K562 (cell line): ENCODE measurements at regions not wholly inside any gene's neighbourhood (a gene's known extent, or its start where the extent isn't known, plus 50 kb on each side); places are given as distances from the start of the nearest gene placed in this dataset.

Experiments used
- CBFA2T3 ChIP-seq: fragments of 450-650 bp; IDR thresholded peaks from 2 replicates; pipeline ENCODE4 v1.6.1; 2017
- IRF2 ChIP-seq: sonication (generic); formaldehyde crosslinking; IDR thresholded peaks from 2 replicates; pipeline ENCODE4 v1.8.1; 2022; ENCODE audit warnings: mild to moderate bottlenecking, missing genetic modification reagents
- IRF9 ChIP-seq: fragments of 450-650 bp; IDR thresholded peaks from 2 replicates; pipeline ENCODE4 v1.6.1; 2016; ENCODE audit warnings: missing biosample characterization, missing genetic modification characterization
- JUN ChIP-seq, 2 experiments: sonication (generic) in 1 of 2; formaldehyde crosslinking in 1 of 2; IDR thresholded peaks; 2 replicates each; pipeline versions ENCODE4 v1.6.1 to v1.8.0; 2012 to 2022; ENCODE audit warnings: borderline replicate concordance in 2 of 2, mild to moderate bottlenecking in 2 of 2, improper control_type of control experiment in 1 of 2, low read depth in 1 of 2, low read length in 1 of 2, missing genetic modification reagents in 1 of 2
- MAFG ChIP-seq: fragments of 450-650 bp; conservative IDR thresholded peaks from 2 replicates; pipeline ENCODE4 v1.6.1; 2016; ENCODE audit warnings: missing genetic modification characterization, missing compliant biosample characterization
- NFYB ChIP-seq: IDR thresholded peaks from 2 replicates; pipeline ENCODE4 v1.6.1; 2011; ENCODE audit warnings: mild to moderate bottlenecking, moderate library complexity; ENCODE audit not compliant: insufficient read length; ENCODE audit errors: extremely low read depth
- NR2C1 ChIP-seq, 2 experiments: fragments of 450-650 bp; IDR thresholded peaks; 2 replicates each; pipeline ENCODE4 v1.6.1; 2017; ENCODE audit warnings: mild to moderate bottlenecking in 2 of 2, antibody characterized with exemption in 1 of 2, inconsistent platforms in 1 of 2, missing compliant biosample characterization in 1 of 2, missing genetic modification characterization in 1 of 2
- PATZ1 ChIP-seq: fragments of 250-450 bp; sonication (Bioruptor Pico); IDR thresholded peaks from 2 replicates; pipeline ENCODE4 v1.5.0; 2020; ENCODE audit warnings: mild to moderate bottlenecking, borderline replicate concordance
- VEZF1 ChIP-seq: fragments of 200-800 bp; sonication (Bioruptor generic); IDR thresholded peaks from 2 replicates; pipeline ENCODE4 v1.6.1; 2017; ENCODE audit warnings: missing genetic modification characterization, missing compliant biosample characterization
- ZBTB40 ChIP-seq, 2 experiments: fragments of 450-650 bp in 1 of 2; sonication (generic) in 1 of 2; formaldehyde crosslinking in 1 of 2; IDR thresholded peaks; 2 replicates each; pipeline versions ENCODE4 v1.7.1 to v1.9.0; 2016 to 2022; ENCODE audit warnings: inconsistent platforms in 1 of 2, mild to moderate bottlenecking in 1 of 2, missing genetic modification reagents in 1 of 2
- ZNF699 ChIP-seq: fragments of 250-450 bp; sonication (Bioruptor Pico); IDR thresholded peaks from 2 replicates; pipeline ENCODE4 v1.8.0; 2021; ENCODE audit warnings: mild to moderate bottlenecking, moderate library complexity; ENCODE audit not compliant: insufficient replicate concordance

GRCh38 chr5:115384587-115385375 is 88.3 kb upstream of the CCDC112 start (continued):
- TF ChIP-seq VEZF1 (CRISPR knock-in tag) (no peak), MAFG (tag) (no peak), PATZ1 (CRISPR knock-in tag) (no peak), ZNF699 (CRISPR knock-in tag) (no peak), ZBTB40 (IDR thresholded peaks at IDR 0.05) (no peak), ZBTB40 (CRISPR knock-in tag; IDR thresholded peaks at IDR 0.05) (no peak), NR2C1 (IDR thresholded peaks at IDR 0.05) (no peak), NR2C1 (tag; IDR thresholded peaks at IDR 0.05) (peak; percentile 75), IRF2 (CRISPR knock-in tag) (no peak), IRF9 (tag) (peak; percentile 90), NFYB (no peak), JUN (IDR thresholded peaks at IDR 0.05; ENCODE audit: borderline replicate concordance, low read depth, low read length) (no peak), JUN (CRISPR knock-in tag; IDR thresholded peaks at IDR 0.05; ENCODE audit: borderline replicate concordance) (no peak), CBFA2T3 (peak; percentile 37; the same call in 1 of the 2 replicates)
